H1 (cell line): ENCODE measurements at regions not wholly inside any gene's neighbourhood (a gene's known extent, or its start where the extent isn't known, plus 50 kb on each side); places are given as distances from the start of the nearest gene placed in this dataset.

Source experiments
- CHD7 ChIP-seq: fragments of 300-600 bp; sonication (generic); IDR thresholded peaks from 2 replicates; pipeline ENCODE4 v1.7.1; 2012; ENCODE audit warnings: low read length, moderate library complexity, mild to moderate bottlenecking, inconsistent platforms; ENCODE audit not compliant: insufficient replicate concordance
- GABPA ChIP-seq: IDR thresholded peaks from 2 replicates; pipeline ENCODE4 v1.6.1; 2011; ENCODE audit warnings: mild to moderate bottlenecking, low read length, moderate library complexity, borderline replicate concordance; ENCODE audit not compliant: insufficient read depth
- TCF12 ChIP-seq: IDR thresholded peaks from 2 replicates; pipeline ENCODE4 v1.6.1; 2011; ENCODE audit warnings: low read depth, mild to moderate bottlenecking, low read length

- no peak for TF ChIP-seq CHD7
- TF ChIP-seq TCF12, result no peak
- no peak for TF ChIP-seq GABPA
- TF ChIP-seq, all 59 proteins: peak for 10
Observed at GRCh38 chr14:56905282-56905681, 95.0 kb upstream of the OTX2 start (continued).
